SH-SY5Y (cell line): ENCODE measurements at regions not wholly inside any gene's neighbourhood (a gene's known extent, or its start where the extent isn't known, plus 50 kb on each side); places are given as distances from the start of the nearest gene placed in this dataset.

Source experiments
- GATA2 ChIP-seq: IDR thresholded peaks from 2 replicates; pipeline ENCODE4 v1.6.1; 2011; ENCODE audit warnings: mild to moderate bottlenecking, low read depth, low read length
- GATA3 ChIP-seq: IDR thresholded peaks from 2 replicates; pipeline ENCODE4 v1.6.1; 2011; ENCODE audit warnings: low read depth, mild to moderate bottlenecking, low read length, moderate library complexity

- TF ChIP-seq GATA3: no peak
- no peak for TF ChIP-seq GATA2
These were observed 218.3 kb downstream of the HAUS1 start for GRCh38 chr18:46322411-46322891.
